Gastrocnemius medialis (tissue), 4 donors: ENCODE measurements at regions not wholly inside any gene's neighbourhood (a gene's known extent, or its start where the extent isn't known, plus 50 kb on each side); places are given as distances from the start of the nearest gene placed in this dataset.

Experiments used
- ATAC-seq, 2 donors: fragments of 150-250 bp; one replicate each; pipeline ENCODE4 v1.9.1; 2016
- DNase-seq, 2 donors: peaks; one replicate each; pipeline ENCODE4 v3.0.0-alpha.2; 2019
- H3K27ac ChIP-seq, 4 donors: fragments of 200-600 bp; sonication (generic); 1 replicate in 1 of 4; 2 replicates in 3 of 4; pipeline ENCODE4 v1.5.1; 2016 to 2018; ENCODE audit warnings: mild to moderate bottlenecking in 2 of 4, moderate library complexity in 1 of 4
- H3K27me3 ChIP-seq, 3 donors: fragments of 200-600 bp; sonication (generic) in 2 of 3; 1 replicate in 1 of 3; 2 replicates in 2 of 3; pipeline versions ENCODE4 v1.5.1 to v1.6.0; 2016 to 2019; ENCODE audit warnings: mild to moderate bottlenecking in 1 of 3, moderate library complexity in 1 of 3
- H3K36me3 ChIP-seq, 2 donors: fragments of 200-600 bp; sonication (generic) in 1 of 2; one replicate each; pipeline ENCODE4 v1.5.1; 2017 to 2018
- H3K4me1 ChIP-seq, 2 donors: fragments of 200-600 bp; sonication (generic) in 1 of 2; one replicate each; pipeline ENCODE4 v1.5.1; 2016 to 2017; ENCODE audit warnings: mild to moderate bottlenecking in 2 of 2
- H3K4me3 ChIP-seq, 4 donors: fragments of 200-600 bp; sonication (generic) in 3 of 4; 1 replicate in 1 of 4; 2 replicates in 3 of 4; pipeline ENCODE4 v1.5.1; 2016 to 2019; ENCODE audit warnings: mild to moderate bottlenecking in 2 of 4
- H3K9me3 ChIP-seq, 3 donors: fragments of 200-600 bp; sonication (generic) in 2 of 3; 1 replicate in 1 of 3; 2 replicates in 2 of 3; pipeline ENCODE4 v1.5.1; 2016 to 2019
- CTCF ChIP-seq, 5 experiments: fragments of 450-650 bp in 3 of 5; fragments of 200-600 bp in 2 of 5; sonication (generic) in 2 of 5; IDR thresholded peaks in 4 of 5; conservative IDR thresholded peaks in 1 of 5; 1 replicate in 4 of 5; 2 replicates in 1 of 5; pipeline ENCODE4 v1.5.1; 2016 to 2019; ENCODE audit warnings: antibody characterized with exemption in 5 of 5, mild to moderate bottlenecking in 3 of 5, moderate library complexity in 3 of 5
- POLR2A ChIP-seq, 2 donors: fragments of 450-650 bp; IDR thresholded peaks; one replicate each; pipeline ENCODE4 v1.6.1; 2017; ENCODE audit warnings: antibody characterized with exemption in 2 of 2, mild to moderate bottlenecking in 2 of 2, moderate library complexity in 2 of 2
- in situ Hi-C, 4 donors: fragments of 200-750 bp; cut with MboI; loops; one replicate each; pipeline versions ENCODE4 v1.15.0 to v1.8.0; 2017; ENCODE audit warnings: low sequenced_read_pairs in 4 of 4
- intact Hi-C: fragments of 100-400 bp; cut with DNase I; formaldehyde crosslinking; loops from one replicate; pipeline ENCODE4 v1.15.1; 2023; ENCODE audit warnings: low total_unique reads

- TF ChIP-seq POLR2A (IDR thresholded peaks at IDR 0.05) (no peak), CTCF (IDR thresholded peaks at IDR 0.05 in 4 of 5, conservative IDR thresholded peaks at IDR 0.05 in 1 of 5) (no peak)
- Histone ChIP-seq H3K4me3 (no peak overlapping the region), H3K9me3 (no peaks in the 10 kb centered on the region), H3K36me3 (no peaks in the 10 kb centered on the region), H3K4me1 (no peaks in the 10 kb centered on the region), H3K27me3 (no peaks in the 10 kb centered on the region), H3K27ac (no peak overlapping the region)
- intact Hi-C loops (loop anchor here (10.0 kb wide), 1 partner anchor 634 kb away; no protein-coding TSS in a partner anchor), in situ Hi-C loops (no loop called here)
- DNase-seq, result no peak
- ATAC-seq, result no peak
Observed at GRCh38 chr1:14100919-14101318, 400.9 kb downstream of the PRDM2 start.

- Histone ChIP-seq H3K27me3 (peaks cover 0 to 2% (median 0%) of the 10 kb centered on the region in 3 donors), H3K4me1 (no peaks in the 10 kb centered on the region)
- ATAC-seq, result no peak
Observed at GRCh38 chr1:14102180-14102579, 402.2 kb downstream of the PRDM2 start.

GRCh38 chr1:14103878-14104430 lies 404.0 kb downstream of the PRDM2 start:
- ATAC-seq (no peak), DNase-seq (no peak)
- intact Hi-C loops, result loop anchor here (10.0 kb wide), 1 partner anchor 631 kb away; no protein-coding TSS in a partner anchor
- H3K36me3 ChIP-seq, result no peaks in the 10 kb centered on the region
- H3K9me3 ChIP-seq, result no peaks in the 10 kb centered on the region
- peaks cover 0 to 3% (median 0%) of the 10 kb centered on the region in 3 donors for H3K27me3 ChIP-seq
- H3K4me1 ChIP-seq, result no peaks in the 10 kb centered on the region
- in situ Hi-C loops, result no loop called here
- TF ChIP-seq CTCF (IDR thresholded peaks at IDR 0.05 in 4 of 5, conservative IDR thresholded peaks at IDR 0.05 in 1 of 5) (no peak), POLR2A (IDR thresholded peaks at IDR 0.05) (no peak)
- no peak overlapping the region for H3K27ac ChIP-seq
- no peak overlapping the region for H3K4me3 ChIP-seq

More at GRCh38 chr1:14102180-14102579, 402.2 kb downstream of the PRDM2 start:
- in situ Hi-C loops (no loop called here), intact Hi-C loops (loop anchor here (10.0 kb wide), 1 partner anchor 633 kb away; no protein-coding TSS in a partner anchor)
- no peak for DNase-seq
- Histone ChIP-seq H3K27ac (no peak overlapping the region), H3K4me3 (no peak overlapping the region), H3K36me3 (no peaks in the 10 kb centered on the region), H3K9me3 (no peaks in the 10 kb centered on the region)
- TF ChIP-seq CTCF (IDR thresholded peaks at IDR 0.05 in 4 of 5, conservative IDR thresholded peaks at IDR 0.05 in 1 of 5) (no peak), POLR2A (IDR thresholded peaks at IDR 0.05) (no peak)

- DNase-seq (no peak), ATAC-seq (no peak)
- TF ChIP-seq CTCF (IDR thresholded peaks at IDR 0.05 in 4 of 5, conservative IDR thresholded peaks at IDR 0.05 in 1 of 5), result no peak
- Histone ChIP-seq H3K27me3 (peaks cover 0 to 3% (median 0%) of the 10 kb centered on the region in 3 donors), H3K4me3 (no peak overlapping the region), H3K36me3 (no peaks in the 10 kb centered on the region), H3K27ac (no peak overlapping the region), H3K9me3 (no peaks in the 10 kb centered on the region), H3K4me1 (no peaks in the 10 kb centered on the region)
- intact Hi-C loops, result loop anchor here (10.0 kb wide), 1 partner anchor 629 kb away; no protein-coding TSS in a partner anchor
- in situ Hi-C loops, result no loop called here
Observed at GRCh38 chr1:14106126-14106525, 406.1 kb downstream of the PRDM2 start.
